HG03520 (cell line): ENCODE measurements at regions not wholly inside any gene's neighbourhood (a gene's known extent, or its start where the extent isn't known, plus 50 kb on each side); places are given as distances from the start of the nearest gene placed in this dataset.
"Not testable (repeated sequence)": the region's sequence is repeated elsewhere in the genome, so short reads cannot be mapped to it uniquely, and the experiment has no call there.

Experiments
- ATAC-seq: cut with Tn5 transposase; IDR thresholded peaks from one replicate; pipeline ENCODE4 v1.9.1; 2021; ENCODE audit warnings: mild to moderate bottlenecking, moderate library complexity; ENCODE audit not compliant: unreplicated experiment

GRCh38 chr6:117761610-117762009 lies 86.3 kb downstream of the NUS1 start:
- no peak for ATAC-seq

- peak; percentile 96 for ATAC-seq
These were observed 96.1 kb downstream of the NUS1 start for GRCh38 chr6:117771403-117771802.

GRCh38 chr6:117776441-117776840 lies 101.2 kb downstream of the NUS1 start:
- ATAC-seq: no peak

GRCh38 chr6:117781550-117781949 lies 106.3 kb downstream of the NUS1 start:
- no peak for ATAC-seq

- no peak for ATAC-seq
These were observed 108.0 kb downstream of the NUS1 start for GRCh38 chr6:117783279-117783678.

GRCh38 chr6:117791012-117791411 lies 115.7 kb downstream of the NUS1 start:
- no peak for ATAC-seq

GRCh38 chr6:117795234-117795633 lies 111.8 kb upstream of the SLC35F1 start:
- no peak for ATAC-seq

- ATAC-seq: not testable (repeated sequence)
These were observed 108.2 kb upstream of the SLC35F1 start for GRCh38 chr6:117798819-117799218.

GRCh38 chr6:117810269-117810668 lies 96.8 kb upstream of the SLC35F1 start:
- no peak for ATAC-seq

GRCh38 chr6:117817499-117817898 lies 89.6 kb upstream of the SLC35F1 start:
- peak; percentile 46 for ATAC-seq

GRCh38 chr6:117817992-117818391 lies 89.1 kb upstream of the SLC35F1 start:
- ATAC-seq: no peak

GRCh38 chr6:117818449-117818848 lies 88.6 kb upstream of the SLC35F1 start:
- no peak for ATAC-seq

GRCh38 chr6:117829594-117830319 lies 77.3 kb upstream of the SLC35F1 start:
- no peak for ATAC-seq

GRCh38 chr6:117837261-117837660 lies 69.8 kb upstream of the SLC35F1 start:
- no peak for ATAC-seq

GRCh38 chr6:117840541-117840983 lies 66.5 kb upstream of the SLC35F1 start:
- ATAC-seq: no peak

- no peak for ATAC-seq
These were observed 59.2 kb upstream of the SLC35F1 start for GRCh38 chr6:117847912-117848311.

- ATAC-seq: no peak
These were observed 58.0 kb upstream of the SLC35F1 start for GRCh38 chr6:117849087-117849486.
